ENCODE measurements at regions not wholly inside any gene's neighbourhood (a gene's known extent, or its start where the extent isn't known, plus 50 kb on each side); places are given as distances from the start of the nearest gene placed in this dataset.

- Histone ChIP-seq H3K27ac (no peak overlapping the region), H3K9me3 (no peaks in the 10 kb centered on the region), H3K4me1 (no peaks in the 10 kb centered on the region), H3K4me3 (no peak overlapping the region), H3K4me2 (no peak overlapping the region)
- DNase-seq (ENCODE audit: low read depth in 1 of 2, low spot score in 1 of 2): no peak
- FAIRE-seq: no peak
- no peak for ATAC-seq
- CTCF ChIA-PET: interaction anchor here (1.0 kb wide), 1 partner anchor 11 kb away, joined by 3 read pairs; no protein-coding TSS in a partner anchor
- WGBS (ENCODE audit: missing lambda C conversion rate): 55% methylated on average over 5 of the region's 5 CpGs
- no peak for TF ChIP-seq RARB (CRISPR knock-in tag; IDR thresholded peaks at IDR 0.05)
- TF ChIP-seq FOSB (CRISPR knock-in tag; IDR thresholded peaks at IDR 0.05): no peak
- TF ChIP-seq E2F6 (IDR thresholded peaks at IDR 0.05; ENCODE audit: borderline replicate concordance, low read depth): no peak
- no peak for TF ChIP-seq CEBPB (IDR thresholded peaks at IDR 0.05)
- TF ChIP-seq RFX5 (IDR thresholded peaks at IDR 0.05): no peak
- TF ChIP-seq ZFP36 (IDR thresholded peaks at IDR 0.05; ENCODE audit: borderline replicate concordance, partially characterized antibody): no peak
- TF ChIP-seq MAZ (IDR thresholded peaks at IDR 0.05; ENCODE audit: borderline replicate concordance, low read depth, low read length): no peak
- TF ChIP-seq MYC (IDR thresholded peaks at IDR 0.05; ENCODE audit: borderline replicate concordance, low read length): no peak
- TF ChIP-seq HEYL (CRISPR knock-in tag; IDR thresholded peaks at IDR 0.05): no peak
- TF ChIP-seq ELK1 (IDR thresholded peaks at IDR 0.05; ENCODE audit: low read depth, low read length): no peak
- TF ChIP-seq EHF (CRISPR knock-in tag; IDR thresholded peaks at IDR 0.05): no peak
- no peak for TF ChIP-seq TP53 (CRISPR knock-in tag; IDR thresholded peaks at IDR 0.05)
- no peak for TF ChIP-seq PHF8 (IDR thresholded peaks at IDR 0.05; ENCODE audit: borderline replicate concordance, low read depth)
- TF ChIP-seq USF2 (IDR thresholded peaks at IDR 0.05): no peak
- TF ChIP-seq ZNF302 (CRISPR knock-in tag; IDR thresholded peaks at IDR 0.05): no peak
- no peak for TF ChIP-seq EHMT2 (IDR thresholded peaks at IDR 0.05; ENCODE audit: low read depth)
- TF ChIP-seq NFE2L2 (conservative IDR thresholded peaks at IDR 0.05; ENCODE audit: low read length): no peak
- TF ChIP-seq RAD21 (conservative IDR thresholded peaks at IDR 0.05 in 1 of 2, IDR thresholded peaks at IDR 0.05 in 1 of 2): no peak
- POLR2A ChIA-PET: no interaction called here
These were observed 160.6 kb upstream of the HMGA2 start for GRCh38 chr12:65663648-65664047.

GRCh38 chr12:65664715-65665250 is 159.5 kb upstream of the HMGA2 start:
- DNase-seq (ENCODE audit: low read depth in 1 of 2, low spot score in 1 of 2) (no peak), ATAC-seq (no peak), FAIRE-seq (no peak)
- Histone ChIP-seq H3K4me3 (no peak overlapping the region), H3K27ac (no peak overlapping the region), H3K9me3 (no peaks in the 10 kb centered on the region), H3K4me1 (no peaks in the 10 kb centered on the region), H3K4me2 (no peak overlapping the region)
- ChIA-PET POLR2A (no interaction called here), CTCF (interaction anchor here (1.0 kb wide), 2 partner anchors 10 to 62 kb away, joined by 3 to 4 read pairs; no protein-coding TSS in a partner anchor)
- no peak for TF ChIP-seq ZSCAN20 (CRISPR knock-in tag; IDR thresholded peaks at IDR 0.05)
- TF ChIP-seq KDM1A (IDR thresholded peaks at IDR 0.05; ENCODE audit: low read depth): no peak
- no peak for TF ChIP-seq USF2 (IDR thresholded peaks at IDR 0.05)
- no peak for TF ChIP-seq SREBF2 (IDR thresholded peaks at IDR 0.05)
- no peak for TF ChIP-seq EHMT2 (IDR thresholded peaks at IDR 0.05; ENCODE audit: low read depth)
- TF ChIP-seq MAFK (IDR thresholded peaks at IDR 0.05; ENCODE audit: partially characterized antibody): no peak
- TF ChIP-seq REST (IDR thresholded peaks at IDR 0.05): no peak
- no peak for TF ChIP-seq RFX5 (IDR thresholded peaks at IDR 0.05)
- TF ChIP-seq CHD2 (IDR thresholded peaks at IDR 0.05; ENCODE audit: low read length, partially characterized antibody): no peak
- no peak for TF ChIP-seq ESRRA (IDR thresholded peaks at IDR 0.05; ENCODE audit: borderline replicate concordance, low read length)
- no peak for TF ChIP-seq RARB (CRISPR knock-in tag; IDR thresholded peaks at IDR 0.05)
- no peak for TF ChIP-seq ZFP36 (IDR thresholded peaks at IDR 0.05; ENCODE audit: borderline replicate concordance, partially characterized antibody)
- TF ChIP-seq TP53 (CRISPR knock-in tag; IDR thresholded peaks at IDR 0.05): no peak
- WGBS (ENCODE audit: missing lambda C conversion rate): 58% methylated on average over 3 of the region's 3 CpGs

Measured in A549 (cell line).